Loucy (cell line): ENCODE measurements at regions not wholly inside any gene's neighbourhood (a gene's known extent, or its start where the extent isn't known, plus 50 kb on each side); places are given as distances from the start of the nearest gene placed in this dataset.

Experiments used
- H2AFZ ChIP-seq: fragments of 200-600 bp; sonication (generic); 2 replicates; pipeline ENCODE4 v1.6.0; 2016; ENCODE audit warnings: antibody characterized with exemption, mild to moderate bottlenecking, low read length, moderate library complexity
- H3F3A ChIP-seq: fragments of 200-600 bp; 2 replicates; pipeline ENCODE4 v1.6.0; 2016; ENCODE audit warnings: antibody characterized with exemption, low read depth, mild to moderate bottlenecking
- H3K27me3 ChIP-seq: fragments of 200-600 bp; sonication (generic); 2 replicates; pipeline ENCODE4 v1.6.1; 2014; ENCODE audit warnings: low read length, mild to moderate bottlenecking; ENCODE audit not compliant: insufficient read depth, poor library complexity, severe bottlenecking
- H3K36me3 ChIP-seq: fragments of 200-600 bp; sonication (generic); 2 replicates; pipeline ENCODE4 v1.6.1; 2016; ENCODE audit warnings: low read length; ENCODE audit not compliant: insufficient read depth
- H3K4me1 ChIP-seq: fragments of 200-600 bp; sonication (generic); 2 replicates; pipeline ENCODE4 v1.5.1; 2014; ENCODE audit warnings: low read length, mild to moderate bottlenecking; ENCODE audit not compliant: insufficient read depth, poor library complexity, severe bottlenecking
- H3K4me2 ChIP-seq: fragments of 200-600 bp; sonication (generic); 2 replicates; pipeline ENCODE4 v1.6.0; 2014; ENCODE audit warnings: antibody characterized with exemption, low read length, low read depth, mild to moderate bottlenecking; ENCODE audit not compliant: poor library complexity, severe bottlenecking
- H3K4me3 ChIP-seq: fragments of 200-600 bp; sonication (generic); 2 replicates; pipeline ENCODE4 v1.5.1; 2014; ENCODE audit warnings: low read length, mild to moderate bottlenecking, mixed read lengths; ENCODE audit not compliant: poor library complexity, severe bottlenecking
- H3K79me2 ChIP-seq: fragments of 200-600 bp; sonication (generic); 2 replicates; pipeline ENCODE4 v1.6.1; 2014; ENCODE audit warnings: low read length; ENCODE audit not compliant: insufficient read depth
- H3K9ac ChIP-seq: fragments of 200-600 bp; sonication (generic); 2 replicates; pipeline ENCODE4 v1.6.0; 2014; ENCODE audit warnings: mild to moderate bottlenecking, low read depth, low read length, moderate library complexity; ENCODE audit not compliant: poor library complexity, severe bottlenecking
- H3K9me2 ChIP-seq: fragments of 200-600 bp; sonication (generic); replicated peaks from 2 replicates; pipeline ENCODE4 v1.6.1; 2016; ENCODE audit warnings: low read depth, low read length, mixed read lengths
- H3K9me3 ChIP-seq: fragments of 200-600 bp; sonication (generic); 2 replicates; pipeline ENCODE4 v1.6.1; 2014; ENCODE audit warnings: mild to moderate bottlenecking, antibody characterized with exemption, low read length, low read depth; ENCODE audit not compliant: insufficient read depth
- H4K20me1 ChIP-seq: fragments of 200-600 bp; sonication (generic); 2 replicates; pipeline ENCODE4 v1.6.0; 2014; ENCODE audit warnings: antibody characterized with exemption, low read length, mild to moderate bottlenecking; ENCODE audit not compliant: insufficient read depth, poor library complexity, severe bottlenecking
- EZH2phosphoT487 ChIP-seq: fragments of 200-600 bp; IDR thresholded peaks from 2 replicates; pipeline ENCODE4 v1.6.1; 2018; ENCODE audit warnings: antibody characterized with exemption, mild to moderate bottlenecking, moderate library complexity, borderline replicate concordance
- TF ChIP-seq, protein P1 (sequence below): fragments of 200-600 bp; sonication (generic); conservative IDR thresholded peaks from 2 replicates; pipeline ENCODE4 v1.5.1; 2014; ENCODE audit warnings: mild to moderate bottlenecking, antibody characterized with exemption, low read length

DNA sequence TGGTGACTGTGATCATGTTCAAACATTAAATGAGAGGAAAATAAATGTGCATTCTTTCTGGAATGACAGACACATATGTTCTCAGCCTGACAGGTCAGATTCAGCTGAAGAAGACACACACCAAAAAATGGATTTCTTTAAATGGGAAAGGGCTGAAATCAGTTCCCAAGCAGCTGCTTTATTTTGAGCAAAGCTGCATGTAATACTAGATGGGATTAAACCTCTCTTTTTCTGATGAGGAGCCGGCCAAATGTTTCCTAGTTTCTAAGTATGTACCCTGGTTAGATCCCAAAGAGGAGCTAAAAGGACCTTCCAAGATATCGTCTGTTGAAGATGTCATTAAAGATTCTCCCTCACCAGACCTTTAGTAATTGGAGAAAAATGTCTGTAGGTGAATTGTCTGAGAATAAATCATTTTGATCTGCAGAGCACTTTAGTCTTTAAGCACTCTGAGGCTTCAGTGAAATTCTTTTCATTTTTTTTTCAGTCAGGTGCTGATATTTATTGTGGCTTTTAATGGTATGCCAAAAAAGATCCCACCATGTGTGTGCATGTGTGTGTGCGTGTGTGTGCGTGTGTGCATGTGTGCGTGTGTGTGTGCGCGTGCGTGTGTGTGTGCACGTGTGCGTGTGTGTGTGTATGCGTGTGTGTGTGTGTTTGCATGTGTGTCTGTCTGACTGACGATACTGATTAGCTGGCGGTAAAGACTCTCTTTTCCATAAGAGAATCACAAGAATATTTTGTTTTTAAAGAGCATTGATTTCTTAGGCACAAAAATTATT is 175.8 kb downstream of the IRS1 start:
- Histone ChIP-seq H3K4me3 (no peak overlapping the region), H3K27me3 (no peaks in the 10 kb centered on the region), H3K79me2 (no peaks in the 10 kb centered on the region), H2AFZ (no peak overlapping the region), H3K36me3 (no peaks in the 10 kb centered on the region), H3K9me3 (no peaks in the 10 kb centered on the region), H3K4me2 (no peak overlapping the region), H3K9me2 (no peaks in the 10 kb centered on the region), H3K4me1 (no peaks in the 10 kb centered on the region), H4K20me1 (no peaks in the 10 kb centered on the region), H3K9ac (no peak overlapping the region), H3F3A (no peaks in the 10 kb centered on the region)
- TF ChIP-seq EZH2phosphoT487 = no peak
- TF ChIP-seq, protein P1, sequence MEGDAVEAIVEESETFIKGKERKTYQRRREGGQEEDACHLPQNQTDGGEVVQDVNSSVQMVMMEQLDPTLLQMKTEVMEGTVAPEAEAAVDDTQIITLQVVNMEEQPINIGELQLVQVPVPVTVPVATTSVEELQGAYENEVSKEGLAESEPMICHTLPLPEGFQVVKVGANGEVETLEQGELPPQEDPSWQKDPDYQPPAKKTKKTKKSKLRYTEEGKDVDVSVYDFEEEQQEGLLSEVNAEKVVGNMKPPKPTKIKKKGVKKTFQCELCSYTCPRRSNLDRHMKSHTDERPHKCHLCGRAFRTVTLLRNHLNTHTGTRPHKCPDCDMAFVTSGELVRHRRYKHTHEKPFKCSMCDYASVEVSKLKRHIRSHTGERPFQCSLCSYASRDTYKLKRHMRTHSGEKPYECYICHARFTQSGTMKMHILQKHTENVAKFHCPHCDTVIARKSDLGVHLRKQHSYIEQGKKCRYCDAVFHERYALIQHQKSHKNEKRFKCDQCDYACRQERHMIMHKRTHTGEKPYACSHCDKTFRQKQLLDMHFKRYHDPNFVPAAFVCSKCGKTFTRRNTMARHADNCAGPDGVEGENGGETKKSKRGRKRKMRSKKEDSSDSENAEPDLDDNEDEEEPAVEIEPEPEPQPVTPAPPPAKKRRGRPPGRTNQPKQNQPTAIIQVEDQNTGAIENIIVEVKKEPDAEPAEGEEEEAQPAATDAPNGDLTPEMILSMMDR = no peak

DNA sequence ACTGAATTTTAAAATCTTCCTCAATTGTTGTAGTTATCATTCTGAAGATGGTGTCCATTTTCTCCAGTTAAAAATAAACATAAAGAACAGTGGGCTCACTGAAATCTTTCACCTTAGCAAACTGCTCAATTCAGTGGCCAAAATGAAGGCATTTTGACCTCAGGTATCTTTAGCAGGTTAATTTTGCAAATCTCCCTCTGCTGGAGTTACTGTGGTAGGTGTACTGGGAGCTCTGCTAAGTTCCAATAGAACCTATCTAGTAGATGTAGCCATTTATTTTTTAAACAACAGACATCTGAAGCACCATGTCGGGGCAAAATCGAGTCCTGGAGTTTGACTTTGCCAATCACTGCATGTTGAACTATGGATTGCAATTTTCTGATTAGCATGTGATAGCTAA is 177.1 kb downstream of the IRS1 start:
- Histone ChIP-seq H3K4me2 (no peak overlapping the region), H3K36me3 (no peaks in the 10 kb centered on the region), H3K9ac (no peak overlapping the region), H3K79me2 (no peaks in the 10 kb centered on the region), H3F3A (no peaks in the 10 kb centered on the region), H3K4me1 (no peaks in the 10 kb centered on the region), H4K20me1 (no peaks in the 10 kb centered on the region), H2AFZ (no peak overlapping the region), H3K27me3 (no peaks in the 10 kb centered on the region), H3K9me3 (no peaks in the 10 kb centered on the region), H3K9me2 (no peaks in the 10 kb centered on the region), H3K4me3 (no peak overlapping the region)
- no peak for TF ChIP-seq EZH2phosphoT487
- TF ChIP-seq, protein P1 = no peak

DNA sequence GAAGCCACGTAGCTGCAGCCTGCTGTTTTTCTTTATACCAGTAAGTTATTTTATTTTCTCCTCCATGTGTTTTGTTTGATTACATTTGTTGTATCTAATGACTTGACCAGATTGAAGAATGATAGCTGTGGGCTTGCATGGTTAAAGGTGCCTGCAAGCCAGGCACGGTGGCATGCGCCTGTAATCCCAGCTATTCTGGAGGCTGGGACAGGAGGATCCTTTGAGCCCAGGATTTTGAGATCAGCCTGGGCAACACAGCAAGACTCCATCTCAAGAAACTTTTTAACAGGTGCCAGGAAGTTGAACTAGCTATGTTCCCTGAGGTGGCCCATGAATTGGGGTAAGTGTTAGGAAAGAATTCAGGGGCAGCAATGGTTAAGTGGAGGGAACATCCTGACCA is 179.4 kb downstream of the IRS1 start:
- no peaks in the 10 kb centered on the region for H3K9me2 ChIP-seq
- no peaks in the 10 kb centered on the region for H3K27me3 ChIP-seq
- H3K4me3 ChIP-seq = no peak overlapping the region
- H3K4me1 ChIP-seq = no peaks in the 10 kb centered on the region
- H3K79me2 ChIP-seq = no peaks in the 10 kb centered on the region
- H3K4me2 ChIP-seq = no peak overlapping the region
- H3F3A ChIP-seq = no peaks in the 10 kb centered on the region
- H3K9ac ChIP-seq = no peak overlapping the region
- no peaks in the 10 kb centered on the region for H3K36me3 ChIP-seq
- no peaks in the 10 kb centered on the region for H4K20me1 ChIP-seq
- no peaks in the 10 kb centered on the region for H3K9me3 ChIP-seq
- TF ChIP-seq, protein P1 = no peak
- no peak overlapping the region for H2AFZ ChIP-seq
